Heart right ventricle (tissue), 16 donors: ENCODE measurements at regions not wholly inside any gene's neighbourhood (a gene's known extent, or its start where the extent isn't known, plus 50 kb on each side); places are given as distances from the start of the nearest gene placed in this dataset.

ENCODE experiments used
- ATAC-seq, 8 donors: fragments of 200-7000 bp; cut with Tn5 transposase; one replicate each; pipeline ENCODE4 v1.9.1; 2020; ENCODE audit warnings: mild to moderate bottlenecking in 8 of 8, moderate library complexity in 8 of 8, moderate number of reproducible peaks in 1 of 8
- DNase-seq, 2 donors: peaks; one replicate each; pipeline ENCODE4 v3.0.0-alpha.2; 2020
- H3K27ac ChIP-seq, 10 donors: fragments of 200-600 bp; sonication (generic) in 2 of 10; one replicate each; pipeline versions ENCODE4 v1.5.0 to v1.8.0; 2020 to 2022; ENCODE audit warnings: mild to moderate bottlenecking in 3 of 10
- H3K27me3 ChIP-seq, 7 donors: fragments of 200-600 bp; one replicate each; pipeline ENCODE4 v1.8.0; 2021 to 2022; ENCODE audit warnings: mild to moderate bottlenecking in 2 of 7
- H3K36me3 ChIP-seq, 9 donors: fragments of 200-600 bp; sonication (generic) in 1 of 9; one replicate each; pipeline versions ENCODE4 v1.5.0 to v1.8.0; 2020 to 2022; ENCODE audit warnings: mild to moderate bottlenecking in 2 of 9
- H3K4me1 ChIP-seq, 9 donors: fragments of 200-600 bp; sonication (generic) in 1 of 9; one replicate each; pipeline versions ENCODE4 v1.5.0 to v1.8.0; 2020 to 2022; ENCODE audit warnings: mild to moderate bottlenecking in 4 of 9
- H3K4me3 ChIP-seq, 10 donors: fragments of 200-600 bp; sonication (generic) in 2 of 10; one replicate each; pipeline versions ENCODE4 v1.5.0 to v1.8.0; 2020 to 2022; ENCODE audit warnings: mild to moderate bottlenecking in 7 of 10, moderate library complexity in 2 of 10
- H3K9me3 ChIP-seq, 11 donors: fragments of 200-600 bp in 10 of 11; sonication (generic) in 2 of 11; one replicate each; pipeline versions ENCODE4 v1.5.0 to v1.8.0; 2013 to 2022; ENCODE audit warnings: mild to moderate bottlenecking in 2 of 11, control low read depth in 1 of 11, moderate library complexity in 1 of 11
- WGBS, 2 donors: extraction: QIAGEN DNeasy Blood & Tissue Kit; methylation state at CpG; one replicate each; pipeline ENCODE4 v1.1.7; 2013; ENCODE audit warnings: inconsistent platforms in 1 of 2; 5-methylcytosine and 5-hydroxymethylcytosine counted together
- intact Hi-C, 10 donors: fragments of 100-400 bp; cut with DNase I; formaldehyde crosslinking; loops; one replicate each; pipeline versions ENCODE4 v1.11.1 to v1.14.2; 2022
- TF ChIP-seq, protein P1 (sequence below), 9 donors: fragments of 200-600 bp; sonication (generic) in 2 of 9; IDR thresholded peaks; one replicate each; pipeline versions ENCODE4 v1.5.0 to v1.8.0; 2021 to 2022; ENCODE audit warnings: antibody characterized with exemption in 9 of 9, mild to moderate bottlenecking in 5 of 9, moderate library complexity in 1 of 9
- donor health status: Arrhythmogenic right ventricular cardiomyopathy.
- donor health status: ischemic (EF 13 %, LVEDD 7.1; RV severe dilation, severe dysfunction).
- donor health status: healthy with polysubstance abuse.
- donor health status: DM: no; HTN: yes; CAD: no.
- donor health status: DM: no; HTN: no; CAD: no.
- donor health status: ischemic (EF 25% LVEDD 6.9; RV normal size, moderate dysfunction).
- donor health status: ischemic (EF 25% LVEDD 5.7; RV mildly dilated, moderate dysfunction).
- donor health status: healthy.
- donor health status: DM: yes; HTN: yes; CAD: no.
- donor health status: Ischemic cardiomyopathy.
- donor health status: ischemic (EF 35%, LVEDD 5.7; RV mildly dilated, moderate dysfunction).
- donor health status: nonischemic (EF 11% LVEDD 7.7; RV severe dilation, severe dysfunction).
- donor health status: DM: yes; HTN: yes; CAD: no.
- donor health status: PGD.
- donor health status: ischemic (EF 29% LVEDD 5.4; RV normal size, mild dysfunction).
- donor health status: nonischemic (EF 23%, LVEDD 6.1; RV moderate dilation, normal function).

DNA sequence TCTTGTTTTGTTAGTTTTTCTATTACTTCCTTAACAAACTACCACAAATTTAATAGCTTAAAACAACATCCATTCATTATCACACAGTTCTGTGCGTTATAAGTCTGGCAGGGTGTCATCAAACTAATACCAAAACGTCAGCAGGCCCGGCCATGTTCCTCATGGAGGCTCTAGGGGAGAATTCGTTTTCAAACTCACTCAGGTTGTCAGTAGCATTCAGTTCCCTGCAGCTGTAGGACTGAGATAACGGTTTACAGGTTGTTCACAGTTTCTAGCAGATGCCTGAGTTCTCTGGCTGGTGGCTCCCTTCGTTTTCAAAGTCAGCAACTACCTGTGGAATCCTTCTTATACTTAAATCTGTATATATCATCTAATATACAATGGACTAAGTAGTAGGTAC is 72.5 kb upstream of the PRSS16 start:
- intact Hi-C loops: loop anchor here in 7 of 10 donors (5.0 to 10.0 kb wide), 6 partner anchors 300 to 722 kb away; partner anchors contain the start of gene ZNF184 (in 1 of the 7)
- ATAC-seq: no peak
- peaks cover 0 to 20% (median 7%) of the 10 kb centered on the region in 9 donors for H3K4me1 ChIP-seq
- H3K27me3 ChIP-seq: peaks cover 0 to 10% (median 2%) of the 10 kb centered on the region in 7 donors
- no peaks in the 10 kb centered on the region for H3K9me3 ChIP-seq
- no peak overlapping the region for H3K4me3 ChIP-seq
- no peak for DNase-seq
- 52 to 56% methylated on average over 6 of the region's 6 CpGs for WGBS, 2 donors
- H3K27ac ChIP-seq: no peak overlapping the region
- no peaks in the 10 kb centered on the region for H3K36me3 ChIP-seq
- TF ChIP-seq, protein P1, sequence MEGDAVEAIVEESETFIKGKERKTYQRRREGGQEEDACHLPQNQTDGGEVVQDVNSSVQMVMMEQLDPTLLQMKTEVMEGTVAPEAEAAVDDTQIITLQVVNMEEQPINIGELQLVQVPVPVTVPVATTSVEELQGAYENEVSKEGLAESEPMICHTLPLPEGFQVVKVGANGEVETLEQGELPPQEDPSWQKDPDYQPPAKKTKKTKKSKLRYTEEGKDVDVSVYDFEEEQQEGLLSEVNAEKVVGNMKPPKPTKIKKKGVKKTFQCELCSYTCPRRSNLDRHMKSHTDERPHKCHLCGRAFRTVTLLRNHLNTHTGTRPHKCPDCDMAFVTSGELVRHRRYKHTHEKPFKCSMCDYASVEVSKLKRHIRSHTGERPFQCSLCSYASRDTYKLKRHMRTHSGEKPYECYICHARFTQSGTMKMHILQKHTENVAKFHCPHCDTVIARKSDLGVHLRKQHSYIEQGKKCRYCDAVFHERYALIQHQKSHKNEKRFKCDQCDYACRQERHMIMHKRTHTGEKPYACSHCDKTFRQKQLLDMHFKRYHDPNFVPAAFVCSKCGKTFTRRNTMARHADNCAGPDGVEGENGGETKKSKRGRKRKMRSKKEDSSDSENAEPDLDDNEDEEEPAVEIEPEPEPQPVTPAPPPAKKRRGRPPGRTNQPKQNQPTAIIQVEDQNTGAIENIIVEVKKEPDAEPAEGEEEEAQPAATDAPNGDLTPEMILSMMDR (IDR thresholded peaks at IDR 0.05): no peak

DNA sequence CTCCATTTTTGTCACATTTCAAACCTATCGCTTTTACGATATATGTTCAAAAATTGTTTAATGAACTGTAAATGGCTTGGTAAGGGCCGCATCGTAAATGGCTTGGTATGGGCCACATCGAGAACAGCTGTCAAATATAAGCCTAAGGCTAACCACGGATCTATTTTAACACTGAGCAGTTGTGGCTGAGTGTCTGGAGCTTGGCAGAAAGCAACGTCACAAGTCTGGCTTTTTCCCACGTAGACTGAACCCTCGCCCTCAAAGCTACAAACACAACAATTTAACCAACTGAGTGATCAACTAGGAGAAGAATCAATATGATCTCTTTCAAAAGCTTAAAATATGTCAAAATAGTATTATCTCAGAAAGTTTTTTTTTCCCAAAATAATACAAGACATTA is 71.4 kb upstream of the PRSS16 start:
- intact Hi-C loops: loop anchor here in 7 of 10 donors (2.0 to 10.0 kb wide), 7 partner anchors 299 to 721 kb away; partner anchors contain the start of gene ZNF184 (in 1 of the 7)
- no peaks in the 10 kb centered on the region for H3K9me3 ChIP-seq
- H3K36me3 ChIP-seq: no peaks in the 10 kb centered on the region
- no peak overlapping the region for H3K27ac ChIP-seq
- ATAC-seq (peak in 2 of 8 donors; percentile 19 to 40), DNase-seq (no peak)
- H3K4me3 ChIP-seq: peak overlapping the region in 2 of 10 donors; percentile 86 to 99
- 44 to 50% methylated on average over 9 of the region's 9 CpGs for WGBS, 2 donors
- peaks cover 0 to 20% (median 7%) of the 10 kb centered on the region in 9 donors for H3K4me1 ChIP-seq
- TF ChIP-seq, protein P1 (IDR thresholded peaks at IDR 0.05): no peak
- H3K27me3 ChIP-seq: peaks cover 0 to 14% (median 6%) of the 10 kb centered on the region in 7 donors

DNA sequence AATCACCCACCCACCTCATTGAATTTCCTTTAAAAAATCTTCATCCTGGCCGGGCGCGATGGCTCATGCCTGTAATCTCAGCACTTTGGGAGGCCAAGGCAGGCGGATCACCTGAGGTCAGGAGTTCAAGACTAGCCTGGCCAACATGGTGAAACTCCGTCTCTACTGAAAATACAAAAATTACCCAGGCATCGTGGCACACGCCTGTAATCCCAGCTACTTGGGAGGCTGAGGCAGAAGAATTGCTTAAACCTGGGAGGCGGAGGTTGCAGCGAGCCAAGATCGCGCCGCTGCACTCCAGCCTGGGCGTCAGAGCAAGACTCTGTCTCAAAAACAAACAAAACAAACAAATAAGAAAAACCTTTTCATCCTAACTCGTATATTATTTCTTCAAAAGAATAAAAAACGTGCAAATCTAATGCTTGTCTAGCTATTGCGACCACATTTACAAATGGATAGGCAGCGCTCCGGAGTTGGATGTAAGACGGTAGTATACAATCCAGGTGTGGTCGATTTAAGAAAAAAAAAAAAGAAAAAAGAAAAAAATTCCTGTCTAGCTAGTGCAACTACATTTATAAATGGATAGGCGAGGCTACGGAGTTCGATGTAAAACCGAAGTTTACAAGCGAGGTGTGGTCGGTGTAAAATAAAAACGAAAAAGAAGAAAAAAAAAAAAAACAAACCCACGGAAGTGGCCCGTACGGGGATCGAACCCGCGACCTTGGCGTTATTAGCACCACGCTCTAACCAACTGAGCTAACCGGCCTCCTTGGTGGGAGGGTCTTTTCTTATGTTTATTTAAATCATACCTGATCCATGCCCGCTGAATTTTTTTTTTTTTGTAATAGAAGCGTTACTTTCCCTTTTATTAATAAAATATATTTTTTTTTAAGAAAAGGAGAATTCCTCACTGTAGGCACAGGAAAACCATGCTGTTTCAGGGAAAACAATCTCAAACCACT is 70.7 kb upstream of the PRSS16 start:
- TF ChIP-seq, protein P1 (IDR thresholded peaks at IDR 0.05): no peak
- H3K36me3 ChIP-seq: no peaks in the 10 kb centered on the region
- 4 to 6% methylated on average over 38 of the region's 38 CpGs for WGBS, 2 donors
- ATAC-seq: peak; percentile 49 to 95 (median 89)
- H3K4me1 ChIP-seq: peaks cover 0 to 20% (median 7%) of the 10 kb centered on the region in 9 donors
- H3K27me3 ChIP-seq: peaks cover 0 to 16% (median 8%) of the 10 kb centered on the region in 7 donors
- peak; percentile 58 to 63 for DNase-seq
- H3K4me3 ChIP-seq: peak overlapping the region; percentile 73 to 100 (median 87)
- intact Hi-C loops: loop anchor here in 7 of 10 donors (2.0 to 10.0 kb wide), 7 partner anchors 298 to 720 kb away; partner anchors contain the start of gene ZNF184 (in 1 of the 7)
- H3K9me3 ChIP-seq: no peaks in the 10 kb centered on the region
- H3K27ac ChIP-seq: peak overlapping the region in 9 of 10 donors; percentile 23 to 84 (median 61)
